ENCODE measurements at regions not wholly inside any gene's neighbourhood (a gene's known extent, or its start where the extent isn't known, plus 50 kb on each side); places are given as distances from the start of the nearest gene placed in this dataset.

DNA sequence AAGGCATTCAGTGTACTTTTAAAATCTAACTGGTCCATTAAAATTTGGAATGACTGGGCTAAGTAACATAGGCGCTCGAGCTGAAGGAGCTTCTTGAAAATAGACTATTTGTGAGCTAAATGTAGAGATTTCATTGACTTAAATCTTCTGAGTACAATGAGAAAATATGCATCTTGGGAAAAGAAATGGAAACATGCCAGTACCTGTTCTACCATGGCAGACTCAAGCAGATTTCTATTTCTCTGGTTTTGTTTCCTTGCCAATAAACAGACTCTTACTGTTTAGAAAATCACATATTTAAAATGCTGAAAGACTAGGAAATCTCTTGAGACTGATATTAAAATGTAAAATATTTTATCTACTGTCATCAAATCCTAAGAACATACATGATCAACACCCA lies 678.1 kb downstream of the FAT4 start:
- no peak for DNase-seq (ENCODE audit: low read depth in 4 of 4, low spot score in 2 of 4)

DNA sequence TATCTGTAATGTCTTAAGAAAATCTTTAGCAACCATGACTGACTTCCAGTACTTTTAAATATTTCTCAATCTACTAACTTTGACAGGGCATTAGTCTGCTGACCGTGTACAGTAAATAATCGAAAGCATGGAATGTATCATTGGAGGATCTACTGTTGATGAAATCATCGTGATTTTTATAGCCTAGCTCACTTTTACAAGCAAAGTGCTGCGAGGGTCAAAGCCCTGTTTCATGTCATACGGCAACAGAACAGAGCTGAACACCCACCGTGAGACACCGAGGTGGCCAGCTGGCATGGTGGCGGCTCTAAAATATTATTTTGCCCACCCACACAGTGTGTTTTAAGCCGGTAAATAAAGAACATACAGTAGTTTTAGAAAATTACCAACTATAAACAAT lies 679.3 kb downstream of the FAT4 start:
- no peak for DNase-seq (ENCODE audit: low read depth in 4 of 4, low spot score in 2 of 4)

DNA sequence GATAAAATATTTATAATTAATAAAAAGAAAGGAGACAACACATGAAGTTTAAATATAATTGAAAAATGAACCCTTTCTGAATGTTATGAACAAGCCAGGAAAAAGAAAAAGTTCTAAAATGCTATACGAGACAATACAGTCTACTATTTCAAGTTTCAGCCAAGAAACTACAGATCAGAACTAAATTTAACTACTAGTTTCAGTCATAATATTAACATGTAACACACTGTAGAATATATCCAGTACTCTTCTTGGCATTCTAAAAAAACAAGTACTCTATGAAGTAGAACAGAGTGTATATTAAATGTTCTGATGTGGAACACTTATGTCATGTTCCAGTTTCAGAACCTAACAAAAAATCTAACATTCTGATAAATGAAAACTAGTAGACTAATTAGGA lies 679.7 kb downstream of the FAT4 start:
- no peak for DNase-seq (ENCODE audit: low read depth in 4 of 4, low spot score in 2 of 4)

DNA sequence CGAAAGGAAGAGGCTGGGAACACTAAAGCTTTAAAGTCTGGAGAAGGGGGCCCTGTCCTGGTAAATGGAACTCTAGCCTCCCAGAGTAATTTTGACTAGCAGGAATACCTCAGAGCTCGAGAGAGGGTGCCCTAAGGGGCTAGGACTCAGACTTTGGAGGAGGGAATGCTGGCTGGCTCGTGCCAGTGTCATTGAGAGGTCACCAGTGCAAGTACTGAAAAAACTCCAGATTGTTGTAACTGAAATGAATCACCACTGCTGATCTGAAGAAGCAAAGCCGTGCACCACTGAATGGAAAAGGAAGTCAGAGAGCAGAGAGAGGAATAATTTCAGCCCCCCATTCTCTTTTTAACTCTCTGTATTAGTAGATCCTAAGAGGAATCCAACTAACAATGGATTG lies 690.2 kb downstream of the FAT4 start:
- no peak for DNase-seq (ENCODE audit: low read depth in 4 of 4, low spot score in 2 of 4)

DNA sequence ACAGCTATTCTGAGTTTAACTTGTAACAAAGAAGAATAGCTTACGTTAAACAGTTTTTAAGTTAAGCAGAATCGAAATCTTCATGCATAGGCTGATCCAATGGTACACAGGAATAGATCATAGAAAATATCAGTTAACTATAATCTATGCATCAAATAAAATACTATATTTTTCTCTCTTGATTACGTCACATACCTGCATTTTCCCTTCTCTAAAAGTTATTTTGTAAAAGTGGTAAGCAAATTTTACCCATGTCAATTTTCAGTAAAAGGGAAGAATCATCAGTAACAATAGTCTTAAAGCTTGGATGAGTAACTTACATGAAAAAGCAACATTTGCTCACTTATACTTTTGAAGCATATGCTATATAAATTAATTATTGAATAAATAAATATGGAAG lies 692.4 kb downstream of the FAT4 start:
- DNase-seq (ENCODE audit: low read depth in 4 of 4, low spot score in 2 of 4), result no peak

DNA sequence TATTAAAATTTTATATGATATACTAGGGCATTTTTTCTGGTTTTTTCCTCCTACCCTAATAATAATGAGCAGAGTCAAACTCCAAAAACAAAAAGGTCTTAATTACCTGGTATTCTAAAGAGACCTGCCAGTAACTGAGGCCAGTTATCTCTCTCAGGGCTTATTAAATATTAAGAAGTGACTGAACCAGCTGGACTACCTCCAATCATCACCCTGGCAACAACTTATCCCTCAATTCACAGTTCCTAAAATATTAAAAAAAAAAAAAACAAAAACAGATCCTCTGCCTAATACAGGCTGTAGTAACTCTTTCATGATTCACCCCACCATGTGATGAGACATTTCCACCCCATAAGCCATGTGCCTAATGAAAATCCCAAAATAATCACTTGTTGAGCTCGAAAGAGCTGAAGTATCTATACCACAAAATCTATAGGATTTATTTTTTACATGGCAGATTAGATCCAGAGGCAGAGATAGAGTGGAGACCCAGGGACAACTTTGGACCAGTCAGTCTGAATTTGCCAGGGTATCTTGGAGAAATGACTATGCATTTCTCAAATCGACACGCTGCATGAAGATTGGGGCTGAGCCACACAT lies 698.0 kb downstream of the FAT4 start:
- no peak for DNase-seq (ENCODE audit: low read depth in 4 of 4, low spot score in 2 of 4)

DNA sequence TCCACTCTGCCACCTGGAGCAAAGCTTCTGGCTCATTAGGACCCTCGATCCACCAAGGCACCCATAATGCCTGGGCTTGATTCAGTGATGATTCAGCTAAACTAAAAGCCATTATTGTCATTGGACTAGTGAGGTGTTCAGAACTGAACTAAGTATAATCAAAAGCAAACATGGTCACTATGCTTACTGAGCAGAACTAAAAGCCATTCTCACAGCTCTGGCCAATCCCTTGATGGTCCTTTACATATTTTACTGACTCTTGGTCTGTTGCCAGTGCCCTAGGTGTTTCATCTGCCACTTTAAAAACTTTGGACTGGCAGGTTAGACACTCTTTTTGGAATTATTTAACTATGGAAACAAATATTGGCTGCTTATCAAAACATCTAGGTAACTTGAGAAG lies 703.5 kb downstream of the FAT4 start:
- no peak for DNase-seq (ENCODE audit: low read depth in 4 of 4, low spot score in 2 of 4)

DNA sequence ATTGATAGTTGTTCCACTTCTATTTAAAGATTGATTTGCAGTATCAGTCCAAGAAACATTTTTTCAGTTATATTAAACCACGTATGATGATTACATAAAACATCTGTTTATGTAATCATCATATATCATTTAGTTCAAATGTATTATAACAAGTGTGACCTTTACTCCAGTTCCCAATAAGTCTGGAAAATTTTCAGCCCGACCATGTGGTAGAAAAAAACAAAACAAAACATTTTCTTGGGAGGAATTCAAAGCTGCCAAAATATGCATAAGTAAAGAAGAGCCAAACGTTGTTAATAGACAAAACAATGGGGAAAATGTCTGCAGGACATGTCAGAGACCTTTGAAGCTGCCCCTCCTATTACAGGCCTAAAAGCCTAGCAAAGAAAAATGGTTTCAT lies 709.1 kb downstream of the FAT4 start:
- no peak for DNase-seq (ENCODE audit: low read depth in 4 of 4, low spot score in 2 of 4)

DNA sequence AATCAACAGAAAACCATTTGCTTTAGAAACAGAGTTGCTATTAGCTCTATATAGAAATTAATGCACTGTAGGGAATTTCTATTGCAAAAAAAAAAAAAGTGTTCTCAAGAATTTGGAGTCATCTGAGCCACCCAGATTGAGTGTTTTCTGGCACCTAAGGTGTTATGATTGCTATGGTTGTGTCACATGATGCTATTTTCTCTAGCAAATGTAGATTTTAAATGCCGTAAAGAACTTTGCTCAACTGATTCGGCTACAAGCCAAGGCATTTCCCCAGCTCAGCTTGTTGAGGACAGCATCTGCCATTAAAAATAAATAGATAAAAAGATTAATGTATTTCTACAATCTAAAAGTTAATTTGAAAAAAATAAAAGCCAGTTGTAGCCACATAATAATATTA lies 712.8 kb downstream of the FAT4 start:
- DNase-seq (ENCODE audit: low read depth in 4 of 4, low spot score in 2 of 4), result no peak

DNA sequence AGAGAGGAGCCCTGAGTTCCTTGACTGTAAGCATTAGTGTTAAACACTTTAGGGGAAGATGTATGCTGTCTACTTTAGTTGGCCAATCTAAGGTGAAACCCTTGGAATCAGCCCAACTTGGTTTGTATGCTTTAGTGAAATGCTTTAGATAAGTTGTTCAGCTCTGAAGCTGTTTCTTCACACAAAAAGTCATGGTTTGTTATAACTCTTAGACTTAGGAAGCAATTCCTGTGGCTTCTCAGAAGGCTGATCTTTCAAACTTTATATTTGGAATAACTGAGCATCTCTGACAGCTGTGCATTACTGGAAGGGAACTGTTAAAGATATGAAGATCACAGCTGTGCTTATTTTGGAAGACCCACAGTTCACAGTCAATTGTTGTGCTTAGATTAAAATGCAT lies 714.1 kb downstream of the FAT4 start:
- no peak for DNase-seq (ENCODE audit: low read depth in 4 of 4, low spot score in 2 of 4)

DNA sequence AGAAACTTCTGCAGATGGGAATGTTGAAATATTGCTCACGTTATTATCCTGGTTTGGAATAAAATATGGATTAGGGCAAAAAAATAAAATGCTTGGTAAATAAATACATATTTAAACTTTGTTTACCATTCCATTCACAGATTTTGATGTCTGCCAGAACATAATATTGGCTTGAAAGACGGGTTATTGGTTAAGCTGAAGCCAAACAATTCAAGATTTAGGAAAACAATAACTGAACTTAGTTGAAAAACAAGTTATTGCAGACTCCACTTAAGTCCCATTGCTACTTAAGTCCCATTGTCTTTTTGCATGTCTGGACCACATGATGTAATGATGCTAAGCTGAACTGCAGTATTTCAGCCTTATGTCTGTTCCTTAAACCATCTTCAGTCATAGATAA lies 722.5 kb downstream of the FAT4 start:
- no peak for DNase-seq (ENCODE audit: low read depth in 4 of 4, low spot score in 2 of 4)

DNA sequence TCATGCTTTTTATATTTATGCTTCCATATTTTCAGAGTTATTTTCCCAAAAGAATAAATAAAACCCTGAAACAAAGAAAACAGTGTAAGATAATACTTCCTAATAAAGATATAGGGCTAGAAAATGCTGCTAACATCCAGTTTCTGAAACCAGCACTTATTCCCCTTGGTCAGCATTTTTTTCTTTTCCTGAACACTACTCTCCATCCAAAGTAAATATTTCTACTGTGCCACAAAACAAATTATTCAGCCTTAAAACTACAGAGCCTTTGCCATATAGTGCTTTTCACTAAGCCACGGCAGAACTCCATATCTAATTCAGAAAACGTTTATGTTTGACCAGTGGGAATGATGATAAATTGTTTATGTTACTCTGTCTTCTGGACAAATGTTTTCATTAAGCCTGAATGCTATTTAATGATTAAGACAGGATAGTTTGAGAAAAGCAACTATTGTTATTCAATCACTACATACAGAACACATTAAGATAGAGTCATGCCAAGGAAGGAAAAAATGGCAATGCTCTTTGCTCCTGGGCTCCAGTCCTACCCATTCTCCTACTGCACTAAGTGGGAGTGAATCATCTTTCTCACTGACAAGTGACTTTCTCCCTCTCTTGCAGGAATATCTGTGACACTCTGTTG lies 723.9 kb downstream of the FAT4 start:
- DNase-seq (ENCODE audit: low read depth in 4 of 4, low spot score in 2 of 4), result no peak

DNA sequence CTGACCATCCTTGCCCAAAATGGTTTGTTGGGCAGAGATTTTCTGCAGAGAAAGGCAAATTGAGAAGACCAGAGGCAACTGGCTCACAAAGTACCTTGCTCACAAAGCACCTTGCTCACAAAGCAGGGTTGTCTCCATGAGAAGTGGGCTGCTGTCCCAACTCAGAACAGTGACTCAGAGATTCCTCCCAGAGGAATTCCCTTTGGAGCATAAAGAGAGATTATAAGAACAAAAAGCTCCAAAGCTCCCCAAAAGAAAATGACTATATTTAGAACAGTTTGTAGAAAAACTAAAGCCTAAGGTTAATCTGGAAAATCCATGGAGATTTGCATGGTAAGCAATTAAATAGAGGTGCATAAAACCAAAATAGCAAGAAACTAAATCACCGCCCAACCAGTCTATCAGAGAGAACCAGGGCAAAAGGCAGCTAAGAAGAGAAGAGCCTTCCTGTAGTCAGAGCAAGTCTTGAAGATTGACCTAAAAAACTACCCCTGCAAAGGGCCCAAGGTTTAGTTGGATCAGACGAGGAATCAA lies 731.4 kb downstream of the FAT4 start:
- DNase-seq (ENCODE audit: low read depth in 4 of 4, low spot score in 2 of 4), result no peak

DNA sequence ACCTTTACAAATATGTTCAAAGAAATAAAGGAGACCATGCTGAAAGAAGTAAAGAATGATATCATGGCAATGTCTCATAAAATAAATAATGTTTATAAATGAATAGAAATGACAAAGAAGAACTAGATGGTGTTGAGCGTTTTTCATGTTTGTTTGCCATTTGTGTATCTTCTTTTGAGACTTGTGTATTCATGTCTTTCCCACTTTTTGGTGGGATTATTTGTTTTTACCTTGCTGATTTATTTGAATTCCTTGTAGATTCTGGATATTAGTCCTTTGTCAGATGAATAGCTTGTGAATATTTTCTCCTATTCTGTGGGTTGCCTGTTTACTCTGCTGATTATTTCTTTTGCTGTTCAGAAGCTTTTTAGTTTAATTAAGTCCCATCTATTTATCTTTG lies 732.4 kb downstream of the FAT4 start:
- no peak for DNase-seq (ENCODE audit: low read depth in 4 of 4, low spot score in 2 of 4)

DNA sequence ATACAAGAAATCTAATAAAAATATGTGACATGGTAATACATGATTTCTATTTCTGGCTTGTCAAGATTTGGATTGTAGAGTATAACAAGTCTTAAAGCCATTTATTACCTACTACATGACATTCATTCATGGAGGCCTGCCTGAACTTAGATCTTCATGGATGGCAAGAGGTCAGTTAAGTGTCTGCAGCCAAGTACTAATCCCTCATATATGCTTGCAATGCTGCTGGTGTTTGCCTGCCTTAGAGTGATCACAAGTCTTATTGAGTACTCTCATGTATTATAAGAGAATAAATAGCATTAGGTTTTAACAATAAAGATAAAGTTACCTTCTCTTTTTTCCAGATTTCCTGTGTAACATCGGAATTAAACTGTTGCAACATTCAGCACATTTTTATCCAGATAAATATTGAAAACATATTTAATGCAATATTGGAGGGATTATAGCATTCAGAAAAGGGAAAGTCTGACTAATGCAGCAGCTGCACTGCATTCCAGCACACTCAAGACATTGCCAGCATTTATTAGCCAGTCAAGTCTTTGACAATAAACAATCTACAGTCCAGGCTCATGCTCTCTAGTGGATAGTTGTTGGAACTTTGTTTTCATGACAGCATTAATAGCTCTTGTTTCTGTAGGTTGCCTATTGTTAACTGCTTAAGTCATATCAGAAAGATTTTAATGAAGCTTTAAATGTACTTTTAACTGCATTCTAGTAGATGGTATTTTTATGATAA lies 737.1 kb downstream of the FAT4 start:
- peak in 2 of 4 donors; percentile 11 to 16 for DNase-seq (ENCODE audit: low read depth in 4 of 4, low spot score in 2 of 4)

DNA sequence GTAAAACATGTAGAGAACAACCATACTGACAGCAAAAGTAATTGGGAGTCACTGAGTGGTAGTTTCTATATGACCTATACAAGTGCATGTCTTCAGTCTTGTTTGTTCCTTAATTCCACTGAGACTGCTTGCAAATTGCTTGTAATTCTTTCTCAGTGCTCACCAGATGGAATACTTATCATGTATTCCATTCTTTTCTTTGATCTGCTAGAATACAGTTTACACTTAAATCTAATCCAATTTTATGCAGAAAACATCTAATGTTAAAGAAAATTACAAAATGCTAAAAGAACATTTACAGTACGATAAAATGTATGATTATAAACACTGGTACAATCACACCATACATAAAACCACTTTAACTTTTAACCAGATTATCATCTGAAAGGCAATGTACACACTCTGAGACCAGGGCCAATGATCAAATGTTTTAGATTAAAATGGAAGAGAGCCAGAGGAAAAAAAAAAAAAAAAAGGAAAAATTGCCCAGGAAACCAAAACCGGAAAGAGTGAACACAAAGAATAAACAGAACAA lies 741.4 kb downstream of the FAT4 start:
- DNase-seq (ENCODE audit: low read depth in 4 of 4, low spot score in 2 of 4), result no peak

DNA sequence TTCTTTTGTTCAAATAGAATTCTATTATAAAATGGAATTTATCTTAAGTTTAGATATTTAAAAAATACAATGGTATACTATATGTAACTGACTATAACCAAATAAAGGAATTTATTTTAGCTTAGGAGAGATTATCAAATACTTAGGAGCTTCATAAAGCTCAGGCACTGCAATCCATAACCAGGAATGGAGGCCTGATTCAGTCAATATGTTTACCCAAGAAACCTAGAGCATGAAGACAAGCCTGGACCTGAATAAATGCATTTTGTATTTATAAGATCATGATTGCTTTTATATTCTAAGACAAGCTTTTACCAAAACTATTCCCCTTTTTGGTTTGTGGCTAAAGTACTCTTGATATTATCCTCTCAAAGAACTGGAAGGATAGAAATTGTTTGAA lies 742.6 kb downstream of the FAT4 start:
- no peak for DNase-seq (ENCODE audit: low read depth in 4 of 4, low spot score in 2 of 4)

DNA sequence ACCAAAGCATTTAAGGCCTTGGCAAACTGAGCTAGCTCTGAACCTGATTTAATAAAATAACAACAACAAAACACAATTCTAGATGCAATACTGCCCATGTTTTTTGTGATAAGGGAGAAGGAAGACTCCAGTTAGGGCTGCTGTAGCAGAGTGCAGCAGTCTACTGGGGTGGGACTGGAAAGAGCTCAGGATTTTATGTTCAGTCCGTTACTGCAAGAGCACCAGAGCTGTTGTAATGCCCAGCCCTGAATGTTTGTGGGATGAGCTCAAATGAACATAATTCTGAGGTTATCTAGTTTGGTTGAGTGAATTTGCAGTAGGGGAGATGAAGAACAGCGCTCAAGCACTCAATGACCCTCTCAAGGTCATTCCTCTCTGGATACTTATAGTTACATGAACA lies 743.8 kb downstream of the FAT4 start:
- no peak for DNase-seq (ENCODE audit: low read depth in 4 of 4, low spot score in 2 of 4)

DNA sequence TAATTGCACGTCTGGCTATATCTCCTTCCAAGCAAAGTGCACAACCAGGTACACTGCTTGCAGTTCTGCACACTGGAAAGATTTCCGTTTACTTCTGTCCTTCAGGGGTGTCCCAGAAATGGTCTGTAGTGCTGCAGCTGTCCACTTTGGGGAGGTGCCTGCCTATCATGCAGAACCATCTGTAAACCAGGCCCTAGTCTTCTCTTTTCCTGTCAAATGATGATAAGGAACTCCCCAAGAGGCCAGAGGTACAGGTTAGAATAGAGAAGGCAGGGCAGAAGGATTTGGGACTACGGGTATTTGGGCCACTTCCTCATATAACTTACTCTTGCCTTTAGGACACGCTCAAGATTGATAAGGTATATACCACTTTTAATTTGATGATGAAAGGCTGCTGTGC lies 746.9 kb downstream of the FAT4 start:
- no peak for DNase-seq (ENCODE audit: low read depth in 4 of 4, low spot score in 2 of 4)

DNA sequence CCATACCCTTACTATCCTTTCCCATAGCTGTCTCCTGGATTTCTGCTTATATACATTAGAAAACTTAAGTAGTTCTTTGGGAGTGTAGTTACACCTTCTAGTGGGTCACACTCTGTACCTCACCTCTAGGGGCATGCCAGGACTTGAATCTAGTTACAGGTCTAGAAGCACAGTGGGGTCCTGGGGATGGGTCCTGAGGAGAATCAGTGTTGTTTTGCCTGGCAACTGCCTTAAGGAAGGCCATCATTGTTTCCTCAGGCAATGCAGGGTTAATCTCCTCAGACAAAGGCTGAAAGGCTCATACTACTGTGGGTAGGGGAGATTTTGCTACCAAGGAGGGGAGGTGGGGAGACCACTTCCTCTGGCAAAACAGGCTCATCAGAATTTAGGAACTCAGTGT lies 750.3 kb downstream of the FAT4 start:
- no peak for DNase-seq (ENCODE audit: low read depth in 4 of 4, low spot score in 2 of 4)
